M059J (cell line): ENCODE measurements at regions not wholly inside any gene's neighbourhood (a gene's known extent, or its start where the extent isn't known, plus 50 kb on each side); places are given as distances from the start of the nearest gene placed in this dataset.

ENCODE experiments used
- DNase-seq: peaks from one replicate; pipeline ENCODE4 v3.0.0-alpha.2; 2012; ENCODE audit warnings: low read depth

DNA sequence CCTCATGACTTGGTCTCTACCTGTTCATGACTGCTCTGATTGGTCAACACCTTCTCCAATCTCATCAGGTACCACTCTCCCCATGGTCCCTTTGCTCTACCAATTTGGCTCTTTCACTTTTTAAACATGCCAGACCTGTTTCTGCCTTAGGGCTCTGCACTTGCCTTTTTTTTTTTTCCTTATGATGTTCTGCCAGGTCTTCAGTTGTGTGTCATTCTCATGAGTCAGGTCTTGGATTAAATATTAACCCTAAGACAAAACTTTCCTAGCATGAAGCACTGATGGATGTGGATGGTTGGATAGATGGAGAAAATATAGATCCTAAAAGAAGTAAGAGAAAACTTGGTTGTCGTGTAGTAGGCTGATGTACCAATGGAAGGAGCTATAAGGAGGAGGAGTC lies 219.3 kb downstream of the TTC32 start:
- DNase-seq = peak; percentile 53

DNA sequence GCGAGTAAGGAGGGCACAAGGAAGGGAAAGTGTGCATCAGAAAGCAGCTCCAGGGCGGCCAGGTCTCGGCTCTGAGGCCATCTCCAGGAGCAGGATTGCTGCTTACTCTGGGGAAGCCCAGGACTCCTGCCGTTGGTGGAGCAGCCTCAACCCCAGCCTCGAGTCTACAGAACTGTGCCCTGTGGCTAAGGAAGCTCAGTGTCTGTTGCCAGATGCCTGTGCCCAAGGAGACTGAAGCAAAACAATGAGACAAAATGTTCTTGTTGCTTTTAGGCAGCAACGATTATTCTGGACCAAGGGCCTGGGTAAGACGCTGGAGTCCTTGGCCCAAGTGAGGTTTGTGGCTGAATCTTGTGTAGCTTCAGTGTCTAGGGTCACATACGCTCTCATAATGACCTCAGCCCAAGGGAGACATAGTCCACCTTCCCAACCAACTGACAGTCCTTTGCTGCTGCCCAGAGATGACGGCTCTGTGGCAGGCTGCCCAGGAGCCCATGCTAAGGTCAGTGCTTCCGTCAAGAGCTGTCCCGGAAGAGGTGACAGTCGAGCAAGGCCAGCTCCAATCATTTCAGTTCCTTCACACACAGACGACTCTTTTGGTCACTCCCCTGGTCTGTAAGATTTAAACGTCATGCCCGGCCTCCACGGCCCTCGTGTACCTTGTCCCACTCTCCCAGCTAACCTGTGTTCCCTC lies 223.8 kb downstream of the TTC32 start:
- DNase-seq = peak; percentile 6

DNA sequence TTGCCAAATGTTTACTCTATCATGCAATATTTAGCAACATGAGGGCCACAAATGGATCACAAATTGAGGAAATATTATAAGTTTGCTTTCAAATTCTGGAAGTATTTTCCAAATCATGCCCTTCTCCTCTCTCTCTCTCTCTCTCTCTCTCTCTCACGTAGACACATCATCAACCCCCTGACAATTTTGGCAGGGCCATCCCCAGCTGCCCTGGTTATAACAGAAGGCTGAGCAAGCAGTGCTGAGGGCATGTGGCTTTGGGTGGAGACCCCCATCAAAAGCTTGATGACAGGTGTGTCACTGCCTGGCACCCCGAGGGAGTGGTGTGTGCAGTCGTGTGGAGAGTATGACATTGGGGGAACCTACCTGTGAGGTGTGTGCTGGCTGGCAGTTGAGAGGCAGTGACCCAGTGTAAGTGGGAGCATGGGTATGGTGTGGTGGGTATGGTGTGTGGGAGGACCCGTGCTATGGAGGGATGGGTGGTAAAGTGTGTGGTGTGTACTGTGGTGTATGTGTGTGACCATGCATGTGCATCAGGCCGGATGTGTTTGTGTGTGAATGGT lies 224.5 kb downstream of the TTC32 start:
- DNase-seq = no peak

DNA sequence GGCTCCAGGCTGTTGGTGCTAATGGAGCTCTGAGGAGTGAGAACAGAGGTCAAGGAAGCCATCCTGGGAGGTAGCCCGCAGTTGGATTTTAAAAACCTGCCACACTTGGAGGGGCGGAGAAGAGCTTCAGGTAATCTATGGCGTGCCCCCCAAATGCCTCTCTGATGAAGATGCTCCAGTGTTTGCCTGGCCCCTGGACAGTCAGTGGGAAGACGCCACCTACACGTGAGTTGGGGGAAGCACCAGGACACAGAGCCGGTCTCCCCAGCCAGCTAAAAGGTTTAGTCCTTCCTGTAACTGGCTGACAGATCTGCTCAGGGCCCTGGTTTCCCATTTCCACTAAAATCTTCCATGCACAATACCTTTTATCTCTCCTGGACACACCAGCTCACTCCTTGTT lies 225.0 kb downstream of the TTC32 start:
- no peak for DNase-seq

DNA sequence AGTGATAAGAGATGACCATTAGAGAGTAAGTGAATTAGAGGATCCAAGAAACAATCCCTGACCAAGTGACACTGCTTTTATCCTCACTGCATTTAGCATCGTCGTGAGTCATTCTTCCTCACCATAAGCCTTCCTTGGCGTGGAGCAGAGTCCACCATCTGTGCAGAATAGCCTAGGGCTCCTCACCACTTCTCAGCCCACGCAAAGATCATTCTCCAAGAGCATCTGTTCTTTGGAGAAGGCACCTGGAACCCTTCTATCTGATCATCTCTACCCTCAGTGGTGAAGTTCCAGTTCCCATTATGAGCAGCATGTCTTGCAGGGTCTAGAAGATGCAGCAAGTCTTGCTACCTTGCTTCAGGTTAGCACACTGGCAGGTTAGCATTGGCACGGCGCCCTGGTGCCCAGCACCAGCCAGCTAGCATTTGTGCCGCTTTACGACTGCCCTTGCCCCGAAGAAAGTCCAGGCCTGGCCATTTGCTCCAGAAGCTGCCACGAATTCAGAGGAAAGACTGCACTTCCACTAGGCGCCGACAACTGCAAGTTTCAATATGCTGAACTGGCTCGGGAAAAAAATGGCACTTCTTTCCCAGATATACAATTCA lies 225.8 kb downstream of the TTC32 start:
- DNase-seq = peak; percentile 55

DNA sequence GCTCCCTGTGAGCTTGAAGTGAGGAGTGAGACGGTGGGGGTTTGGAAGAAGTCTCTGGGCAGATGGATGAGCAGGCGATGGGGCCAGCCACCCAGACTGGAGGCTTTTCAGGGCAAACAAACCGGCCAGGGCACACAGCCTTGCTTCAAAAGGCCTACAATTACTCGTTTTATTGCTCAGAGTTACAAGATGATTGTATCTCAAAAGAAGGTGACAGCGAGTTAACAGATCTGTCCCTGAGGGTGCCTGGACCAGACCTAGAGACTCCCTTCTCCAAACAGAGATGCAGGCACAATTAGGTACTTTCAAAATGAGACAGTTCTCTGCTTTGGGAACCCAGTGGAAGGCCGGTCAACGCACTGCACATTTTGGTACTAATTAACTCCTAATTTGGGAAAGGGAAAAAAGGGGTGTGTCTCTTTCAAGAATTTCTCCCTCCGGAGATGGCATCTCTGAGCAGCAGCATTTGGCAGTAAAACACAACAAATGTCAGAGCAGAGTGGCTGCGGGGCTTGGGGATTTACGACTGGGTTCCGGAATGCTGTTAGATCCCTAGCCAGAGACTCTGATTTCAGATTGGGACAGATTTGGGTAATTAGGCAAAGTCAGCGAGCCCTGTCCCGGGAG lies 226.7 kb downstream of the TTC32 start:
- peak; percentile 20 for DNase-seq

DNA sequence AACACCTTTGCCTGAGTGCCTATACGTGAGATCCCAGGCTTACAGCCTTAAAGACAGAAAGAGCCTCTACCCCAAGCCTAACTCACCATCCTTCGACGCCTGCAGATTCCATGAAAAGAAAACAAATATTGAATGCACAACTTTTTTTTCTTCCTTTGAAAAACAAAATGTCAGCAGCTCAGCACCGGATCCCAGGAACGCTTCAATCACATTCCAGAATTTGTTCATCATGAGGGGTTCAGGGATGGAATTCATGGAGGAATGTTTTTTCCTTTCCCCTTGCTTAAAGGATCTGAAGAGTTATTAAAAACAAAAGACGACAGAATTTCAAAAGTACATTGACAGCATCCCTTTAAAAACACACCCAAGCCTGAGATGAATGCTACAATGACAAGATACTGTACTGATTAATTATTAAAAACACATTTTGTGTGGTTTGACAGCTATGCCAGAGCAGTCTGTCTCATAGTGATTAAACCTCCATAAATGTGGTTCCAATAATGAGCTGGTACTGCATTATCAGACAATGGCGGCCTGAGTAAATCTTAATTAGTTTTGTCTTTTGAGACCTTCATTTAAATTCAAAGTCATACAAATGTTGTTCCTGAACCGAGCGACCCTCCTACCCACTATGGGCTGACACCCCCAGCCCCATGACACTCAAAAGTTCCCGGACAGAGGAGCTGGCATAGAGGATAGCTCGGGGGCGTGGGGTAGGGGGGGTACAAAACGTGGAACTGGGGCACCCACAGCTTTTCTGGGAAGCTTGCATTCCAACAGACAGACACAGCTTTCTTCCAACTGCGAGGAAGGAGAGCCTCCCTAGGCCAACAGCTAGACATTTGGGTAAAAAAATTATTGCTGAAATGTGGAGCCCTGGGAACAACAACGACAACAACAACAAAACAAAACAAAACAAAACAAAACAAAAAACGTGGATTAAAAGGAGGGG lies 227.5 kb downstream of the TTC32 start:
- no peak for DNase-seq

DNA sequence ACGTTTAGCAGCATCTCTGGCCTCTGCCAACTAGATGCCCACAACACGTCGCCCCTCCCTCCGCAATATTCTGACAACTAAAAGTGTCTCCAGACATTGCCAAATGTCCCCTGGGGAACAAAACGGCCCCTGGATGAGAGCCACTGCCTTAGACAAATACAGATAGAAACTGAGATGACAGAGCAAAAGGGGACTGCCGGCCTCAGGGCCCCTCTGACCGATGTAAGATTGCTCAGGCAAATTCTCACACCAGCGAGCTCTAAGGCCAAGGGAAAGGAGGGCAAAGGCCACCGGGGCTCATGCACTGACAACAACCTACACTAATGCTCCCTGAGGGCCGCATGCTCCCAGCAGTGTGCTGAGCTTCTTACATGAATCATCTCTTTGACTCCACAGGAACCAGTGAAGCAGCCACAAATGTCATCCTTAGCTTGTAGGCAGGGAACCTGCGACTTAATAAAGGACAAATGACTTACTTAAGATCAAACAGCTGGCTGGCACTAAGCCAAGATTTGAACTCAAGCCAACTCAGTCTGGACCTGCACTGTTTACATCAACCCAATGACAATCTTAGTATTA lies 228.5 kb downstream of the TTC32 start:
- DNase-seq = peak; percentile 64

DNA sequence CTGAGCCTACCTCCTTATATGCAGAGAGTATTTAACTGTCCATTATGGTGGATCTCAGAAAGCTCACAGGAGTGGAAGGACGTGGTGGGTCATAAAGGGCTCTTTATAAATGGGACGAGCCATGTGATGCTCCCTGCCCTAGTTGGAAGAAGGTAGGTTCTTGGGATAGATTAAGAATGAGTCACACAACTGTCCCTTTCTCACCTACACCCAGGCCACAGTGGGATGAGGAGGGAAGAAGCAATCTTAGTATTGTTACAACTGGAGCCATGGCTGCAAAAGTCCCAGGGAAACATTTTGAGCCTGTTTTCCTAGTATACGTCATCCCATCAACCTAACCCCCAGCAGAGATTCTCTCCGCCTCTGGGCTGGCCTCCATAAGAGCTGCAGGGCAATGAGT lies 229.9 kb downstream of the TTC32 start:
- peak; percentile 44 for DNase-seq

DNA sequence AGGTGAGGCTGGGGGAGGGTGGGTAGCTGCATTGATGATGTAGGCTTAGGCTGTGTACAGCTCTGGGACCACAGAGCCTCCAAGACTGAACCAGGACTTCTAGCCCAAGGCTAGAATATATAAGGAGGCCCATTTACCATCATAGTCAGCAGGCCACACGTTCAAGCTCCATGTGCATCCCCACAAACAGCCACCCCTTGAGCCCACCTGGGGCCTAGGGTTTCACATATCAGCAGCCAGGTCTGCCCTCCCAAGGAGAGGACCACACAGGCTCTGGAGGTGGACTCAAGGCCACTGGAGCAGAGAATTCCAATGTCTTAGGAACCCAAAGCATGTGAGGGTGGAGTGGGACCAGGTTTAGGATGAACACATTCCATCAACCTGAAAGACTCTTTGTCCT lies 230.5 kb downstream of the TTC32 start:
- no peak for DNase-seq

DNA sequence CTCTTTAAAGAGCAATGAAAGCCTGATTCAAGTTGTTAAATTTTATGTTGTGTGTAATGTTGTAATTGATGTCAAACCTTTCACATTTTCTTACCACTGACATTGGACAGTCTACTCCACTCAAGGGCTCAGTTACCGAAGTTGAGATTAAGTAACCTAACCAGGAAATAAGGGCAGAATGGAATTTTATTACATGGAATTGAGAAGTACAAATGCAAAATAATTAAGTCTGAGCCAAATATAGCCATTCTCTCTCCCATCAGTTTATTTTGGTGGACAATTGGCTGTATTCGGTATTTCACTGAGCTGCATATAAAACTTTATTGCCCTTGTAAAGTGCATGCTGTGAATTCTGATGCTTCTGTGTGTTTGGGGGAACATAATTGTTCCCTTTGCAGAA lies 231.5 kb downstream of the TTC32 start:
- no peak for DNase-seq

DNA sequence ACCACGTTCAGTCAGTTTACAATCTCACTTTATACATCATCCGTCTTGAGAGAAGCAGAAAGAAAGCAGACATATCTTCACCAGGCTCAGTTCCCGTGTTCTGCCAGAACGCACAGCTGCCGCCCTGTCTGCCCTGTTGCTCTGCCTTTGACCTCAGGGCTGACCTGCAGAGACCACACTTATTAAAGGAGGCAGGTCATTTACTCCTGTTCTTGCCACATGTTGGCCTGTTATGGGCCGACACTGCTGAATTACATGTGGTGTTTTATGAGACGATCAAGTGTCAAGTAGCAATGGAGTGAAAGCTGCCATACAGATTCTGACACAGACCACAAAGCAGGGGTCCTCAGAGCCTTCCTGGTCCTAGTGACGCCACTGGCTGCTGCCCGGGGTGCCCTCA lies 232.2 kb downstream of the TTC32 start:
- no peak for DNase-seq

DNA sequence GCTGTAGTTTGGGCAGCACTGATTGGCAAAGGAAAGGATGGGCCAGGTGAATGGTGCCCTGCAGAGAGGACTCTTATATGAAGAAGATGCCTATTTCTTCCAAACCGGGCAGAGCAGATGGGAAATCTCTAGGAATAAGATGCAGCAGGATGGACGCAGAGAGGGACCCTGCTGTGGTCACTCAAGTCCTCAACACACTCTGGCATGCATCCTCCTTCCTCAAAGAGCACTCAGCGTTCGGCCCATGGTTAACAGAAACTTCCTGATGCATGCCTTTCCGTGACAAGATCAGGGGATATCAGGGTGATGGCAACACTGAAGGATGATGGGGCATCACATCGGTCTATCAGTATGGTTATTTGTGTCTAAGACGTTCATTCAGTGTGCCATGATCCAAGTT lies 232.7 kb downstream of the TTC32 start:
- DNase-seq = no peak

DNA sequence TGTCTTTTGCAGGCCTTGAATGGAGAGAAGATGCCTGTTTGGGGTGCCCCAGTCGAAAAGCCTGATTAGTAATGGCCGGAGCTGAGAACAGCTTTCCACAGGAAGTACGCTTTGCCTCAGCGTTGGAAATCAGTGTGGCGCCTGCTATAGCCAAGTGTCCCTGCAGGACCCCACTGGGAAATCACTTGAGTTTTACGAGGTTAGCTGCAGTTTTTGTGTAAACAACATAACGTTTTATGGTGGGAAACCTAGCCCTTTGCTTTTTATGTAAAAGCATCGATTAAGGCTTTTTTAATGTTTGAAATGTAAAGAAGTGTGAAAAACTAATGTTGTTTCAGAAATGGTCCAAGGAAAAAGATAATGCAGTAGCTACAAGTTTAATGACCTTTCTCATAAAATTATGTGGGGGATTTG lies 234.2 kb downstream of the TTC32 start:
- DNase-seq = no peak

DNA sequence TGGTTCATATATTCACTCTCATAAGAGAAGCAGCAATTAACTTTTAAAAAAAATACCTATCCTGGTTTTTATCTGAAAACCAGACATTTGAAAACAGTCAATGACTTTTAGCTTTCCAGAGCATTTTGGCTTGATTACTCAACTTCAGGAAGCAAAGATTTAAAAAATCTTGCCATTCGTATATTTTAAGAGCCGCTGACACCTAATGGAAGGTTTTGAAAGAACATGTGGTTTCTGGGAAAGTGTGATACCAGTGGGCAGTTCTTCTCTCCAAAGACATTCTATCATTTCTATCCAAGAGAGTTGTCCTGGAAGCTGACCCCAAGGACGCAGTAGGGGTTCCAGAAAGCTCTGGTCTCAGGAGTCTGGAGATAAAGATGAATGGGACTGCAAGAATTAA lies 234.7 kb downstream of the TTC32 start:
- DNase-seq = peak; percentile 57

DNA sequence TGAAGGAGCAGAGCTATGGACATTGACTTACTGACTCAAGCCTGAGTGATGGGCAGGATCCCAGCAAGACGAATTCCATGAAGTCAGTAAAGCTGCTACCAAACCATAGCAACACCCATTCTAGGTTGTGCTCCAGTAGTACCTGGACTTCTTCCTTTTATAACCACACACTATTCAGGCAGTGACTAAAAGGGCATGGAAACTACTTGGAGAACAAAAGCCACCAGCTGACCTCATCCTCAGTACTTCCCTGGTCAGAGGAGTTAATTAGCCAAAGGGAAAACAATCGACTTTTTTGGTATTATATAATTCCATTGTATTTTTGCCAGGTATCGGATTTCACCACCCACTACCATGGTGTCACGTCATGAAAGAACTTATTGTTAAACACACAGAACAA lies 237.1 kb downstream of the TTC32 start:
- DNase-seq = peak; percentile 69

DNA sequence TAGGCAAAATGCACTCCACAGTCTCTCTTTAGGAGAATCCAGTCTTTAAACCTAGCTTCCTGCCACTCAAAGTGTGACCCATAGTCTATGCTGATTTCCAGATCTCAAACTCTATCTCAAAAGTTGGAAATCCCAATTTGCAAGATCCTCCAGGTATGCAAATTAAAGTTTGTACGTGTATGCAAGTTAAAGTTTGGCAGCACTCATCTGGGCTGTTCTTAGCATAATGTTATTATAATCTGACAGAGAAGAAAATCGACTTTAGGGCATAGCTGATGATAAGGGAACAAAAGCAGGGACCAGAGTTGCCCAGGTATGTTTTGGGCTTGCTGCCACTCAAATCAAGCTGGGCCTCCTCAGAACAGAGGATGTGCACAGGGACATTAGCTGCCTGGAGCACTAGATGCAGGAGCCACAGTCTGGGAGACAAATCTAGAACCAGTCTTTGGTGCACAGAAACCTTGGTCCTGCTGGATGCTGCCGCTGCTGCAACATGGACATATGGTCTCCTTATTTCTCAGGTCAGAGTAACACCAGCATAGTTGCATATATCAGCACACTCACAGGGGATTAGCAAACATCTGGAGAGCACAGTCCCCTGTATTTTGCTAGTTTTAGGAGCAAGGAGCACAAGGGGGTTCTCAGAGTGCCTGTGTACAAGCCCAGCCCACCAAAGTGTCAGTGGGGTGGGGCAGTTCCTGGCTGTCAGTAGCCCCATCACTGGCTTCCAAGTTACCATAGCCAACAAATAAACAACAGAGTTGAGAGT lies 242.6 kb downstream of the TTC32 start:
- no peak for DNase-seq

DNA sequence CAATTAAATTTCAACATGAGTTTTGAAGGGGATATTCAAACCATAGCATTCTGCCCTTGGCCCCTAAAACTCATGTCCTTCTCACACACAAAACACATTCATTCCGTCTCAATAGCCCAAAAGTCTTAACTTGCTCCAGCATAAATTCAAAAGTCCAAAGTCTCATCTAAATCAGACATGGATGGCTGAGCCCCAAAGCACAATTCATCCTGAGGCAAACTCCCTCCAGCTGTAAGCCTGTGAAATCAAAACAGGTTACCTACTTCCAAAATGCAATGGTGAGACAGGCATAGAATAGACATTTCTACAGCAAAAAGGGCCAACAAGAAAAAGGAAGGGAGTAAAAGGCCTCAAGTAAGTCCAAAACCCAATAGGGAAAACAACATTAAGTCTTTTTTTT lies 245.8 kb downstream of the TTC32 start:
- no peak for DNase-seq

DNA sequence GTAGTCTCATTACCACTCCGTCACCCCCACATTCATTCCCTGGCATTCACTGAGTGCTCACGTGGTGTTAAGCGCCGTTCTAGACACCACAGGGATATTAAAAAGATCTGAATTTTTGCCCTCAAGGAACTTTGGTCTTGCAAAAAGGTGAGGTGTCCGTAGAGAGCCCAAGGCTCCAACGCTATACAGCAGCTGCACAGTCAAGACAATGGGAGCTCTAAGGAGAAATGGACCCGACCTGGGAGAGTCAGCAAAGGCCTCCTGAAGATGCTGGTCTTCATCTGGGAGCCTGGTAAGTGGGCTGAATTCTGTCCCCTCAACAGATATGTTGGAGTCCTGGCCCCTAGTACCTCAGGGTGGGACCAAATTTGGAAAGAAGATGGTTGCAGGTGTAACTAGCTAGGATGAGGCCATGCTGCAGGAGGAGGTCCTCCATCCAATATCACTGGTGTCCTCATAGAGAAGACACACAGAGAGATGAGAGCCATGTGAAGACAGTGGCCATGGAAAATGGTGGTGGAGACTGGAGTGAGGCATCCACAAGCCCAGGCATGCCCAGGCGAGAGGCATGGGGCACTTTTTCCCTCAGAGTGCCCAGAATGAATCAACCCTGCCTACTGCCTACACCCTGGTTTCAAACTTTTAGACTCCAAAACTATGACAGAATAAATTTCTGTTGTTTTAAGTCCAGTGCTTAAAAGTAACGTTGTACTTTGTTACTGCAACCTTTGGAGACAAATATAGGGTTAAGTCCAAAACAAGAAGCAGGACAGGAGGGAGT lies 247.3 kb downstream of the TTC32 start:
- DNase-seq = no peak

DNA sequence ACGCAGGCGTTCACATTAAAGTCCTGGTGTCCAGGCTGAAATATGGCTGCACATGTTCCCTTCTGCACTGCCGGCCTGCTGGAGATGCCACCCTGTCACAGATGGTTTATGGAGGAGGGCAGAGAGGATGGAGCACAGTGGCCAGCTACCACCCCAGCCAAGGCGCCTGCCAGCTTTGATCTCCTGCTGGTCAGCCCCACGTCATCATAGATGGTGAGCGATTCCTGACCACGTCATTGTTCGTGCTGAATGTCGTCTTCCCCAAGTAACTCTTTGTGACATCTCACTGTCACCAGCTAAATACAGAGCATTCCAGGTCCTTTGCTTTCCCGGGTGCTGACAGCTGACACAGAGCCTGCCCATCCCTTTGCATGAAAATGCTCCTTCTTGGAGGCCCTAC lies 248.3 kb downstream of the TTC32 start:
- no peak for DNase-seq
